Gastroesophageal sphincter (tissue), 3 donors: ENCODE measurements at regions not wholly inside any gene's neighbourhood (a gene's known extent, or its start where the extent isn't known, plus 50 kb on each side); places are given as distances from the start of the nearest gene placed in this dataset.

Experiments used
- EP300 ChIP-seq: sonication (generic); formaldehyde crosslinking; IDR thresholded peaks from one replicate; pipeline ENCODE4 v1.6.1; 2017; ENCODE audit warnings: antibody characterized with exemption, mild to moderate bottlenecking
- POLR2AphosphoS5 ChIP-seq: sonication (generic); formaldehyde crosslinking; IDR thresholded peaks from one replicate; pipeline ENCODE4 v1.6.1; 2017; ENCODE audit warnings: antibody characterized with exemption
- TF ChIP-seq, protein P1 (sequence below), 4 experiments: fragments of 200-600 bp in 2 of 4; fragments of 450-650 bp in 2 of 4; sonication (generic) in 1 of 4; IDR thresholded peaks; one replicate each; pipeline ENCODE4 v1.5.1; 2017 to 2019; ENCODE audit warnings: antibody characterized with exemption in 4 of 4, mild to moderate bottlenecking in 2 of 4, moderate library complexity in 2 of 4

DNA sequence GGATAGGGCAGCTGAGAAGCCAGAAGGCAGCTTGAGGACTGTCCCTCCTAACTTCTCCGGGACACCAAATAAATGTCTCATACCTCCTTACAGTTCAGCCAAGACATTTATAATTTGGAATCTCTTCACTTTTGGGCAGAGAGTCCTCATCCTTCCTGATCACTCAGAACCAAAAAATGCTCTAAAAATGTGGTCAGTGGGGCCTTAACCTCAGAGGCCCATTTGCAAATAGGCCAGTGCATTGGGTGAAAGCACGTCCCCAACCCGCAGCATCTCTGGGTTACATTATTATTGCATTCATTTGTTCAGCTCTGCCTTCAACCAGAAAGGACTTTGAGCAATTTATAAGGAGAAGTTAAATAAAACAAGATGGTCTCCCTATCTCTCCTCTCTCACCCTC is 112.4 kb upstream of the IRX3 start:
- no peak for TF ChIP-seq POLR2AphosphoS5
- no peak for TF ChIP-seq EP300
- TF ChIP-seq, protein P1, sequence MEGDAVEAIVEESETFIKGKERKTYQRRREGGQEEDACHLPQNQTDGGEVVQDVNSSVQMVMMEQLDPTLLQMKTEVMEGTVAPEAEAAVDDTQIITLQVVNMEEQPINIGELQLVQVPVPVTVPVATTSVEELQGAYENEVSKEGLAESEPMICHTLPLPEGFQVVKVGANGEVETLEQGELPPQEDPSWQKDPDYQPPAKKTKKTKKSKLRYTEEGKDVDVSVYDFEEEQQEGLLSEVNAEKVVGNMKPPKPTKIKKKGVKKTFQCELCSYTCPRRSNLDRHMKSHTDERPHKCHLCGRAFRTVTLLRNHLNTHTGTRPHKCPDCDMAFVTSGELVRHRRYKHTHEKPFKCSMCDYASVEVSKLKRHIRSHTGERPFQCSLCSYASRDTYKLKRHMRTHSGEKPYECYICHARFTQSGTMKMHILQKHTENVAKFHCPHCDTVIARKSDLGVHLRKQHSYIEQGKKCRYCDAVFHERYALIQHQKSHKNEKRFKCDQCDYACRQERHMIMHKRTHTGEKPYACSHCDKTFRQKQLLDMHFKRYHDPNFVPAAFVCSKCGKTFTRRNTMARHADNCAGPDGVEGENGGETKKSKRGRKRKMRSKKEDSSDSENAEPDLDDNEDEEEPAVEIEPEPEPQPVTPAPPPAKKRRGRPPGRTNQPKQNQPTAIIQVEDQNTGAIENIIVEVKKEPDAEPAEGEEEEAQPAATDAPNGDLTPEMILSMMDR (IDR thresholded peaks at IDR 0.05): no peak
